ENCODE measurements at regions not wholly inside any gene's neighbourhood (a gene's known extent, or its start where the extent isn't known, plus 50 kb on each side); places are given as distances from the start of the nearest gene placed in this dataset.
A peak's percentile ranks its signal among the peaks of the same experiment; 100 is the strongest.
"Not testable (repeated sequence)": the region's sequence is repeated elsewhere in the genome, so short reads cannot be mapped to it uniquely, and the experiment has no call there.

DNA sequence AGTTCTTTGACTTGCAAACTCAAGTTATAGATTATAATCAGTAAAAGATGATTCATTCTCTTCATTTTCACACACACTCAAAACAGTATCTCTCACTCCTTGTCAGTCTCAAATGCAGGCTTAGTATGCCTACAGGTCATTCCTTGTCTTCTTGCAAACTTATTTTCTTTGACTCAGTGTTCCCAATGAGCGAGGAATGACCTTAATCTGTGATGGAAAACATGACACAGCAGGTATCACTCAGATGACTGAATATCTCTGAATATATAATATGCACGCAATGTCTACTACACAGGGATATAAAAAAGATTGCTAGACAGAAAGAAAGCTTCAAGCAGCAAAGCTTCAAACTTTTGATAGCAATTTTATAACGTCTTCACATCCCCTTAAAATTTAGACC lies 127.8 kb upstream of the RGPD4 start:
- Mint-ChIP-seq H3K27me3 (no peaks in the 10 kb centered on the region), H3K27ac (no peak overlapping the region), H3K36me3 (no peaks in the 10 kb centered on the region), H3K4me1 (no peaks in the 10 kb centered on the region), H3K9me3 (peaks cover 5% of the 10 kb centered on the region), H3K4me3 (no peak overlapping the region)
- ATAC-seq = no peak

DNA sequence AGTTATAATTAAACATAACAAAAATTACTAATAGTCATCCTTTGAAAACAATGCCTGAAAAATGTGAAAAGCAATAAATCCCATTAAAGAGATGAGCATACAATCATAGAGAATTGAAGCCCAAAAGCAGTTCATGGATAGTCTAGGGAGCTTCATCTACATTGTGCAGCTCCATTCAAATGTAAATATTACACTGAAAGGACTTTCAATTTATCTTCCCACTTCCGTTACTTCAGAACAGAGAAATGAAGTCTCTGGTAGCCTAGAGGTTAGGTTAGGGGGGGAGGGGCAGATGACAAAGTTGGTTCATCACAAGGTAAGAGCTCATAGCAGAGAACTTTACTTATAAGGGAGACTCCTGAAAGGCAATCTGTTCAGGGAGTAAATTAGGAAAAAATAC lies 126.6 kb upstream of the RGPD4 start:
- H3K9me3 Mint-ChIP-seq = no peaks in the 10 kb centered on the region
- H3K27me3 Mint-ChIP-seq = no peaks in the 10 kb centered on the region
- H3K27ac Mint-ChIP-seq = no peak overlapping the region
- no peaks in the 10 kb centered on the region for H3K4me1 Mint-ChIP-seq
- H3K4me3 Mint-ChIP-seq = no peak overlapping the region
- no peak for ATAC-seq
- H3K36me3 Mint-ChIP-seq = no peaks in the 10 kb centered on the region

DNA sequence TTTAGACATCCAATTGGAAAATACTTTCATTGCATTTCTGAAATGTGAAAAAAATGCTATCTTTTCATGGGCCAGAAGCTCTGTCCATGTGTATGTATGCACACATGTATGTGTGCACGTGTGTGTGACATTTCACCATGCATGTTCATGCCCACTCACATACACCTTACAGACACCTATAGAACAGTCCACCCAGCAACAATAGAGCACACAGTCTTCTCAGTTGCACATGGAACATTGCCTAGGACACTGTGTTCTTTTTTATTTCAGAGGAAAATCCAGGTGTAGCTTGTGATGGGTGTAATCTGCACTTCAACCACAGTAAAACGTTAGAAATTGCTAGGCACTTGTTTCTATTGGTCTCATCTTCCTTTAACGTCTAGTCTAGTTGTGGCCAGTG lies 114.8 kb upstream of the RGPD4 start:
- Mint-ChIP-seq H3K27ac (no peak overlapping the region), H3K4me1 (peaks cover 7% of the 10 kb centered on the region), H3K36me3 (no peaks in the 10 kb centered on the region), H3K27me3 (no peaks in the 10 kb centered on the region), H3K9me3 (no peaks in the 10 kb centered on the region), H3K4me3 (no peak overlapping the region)
- ATAC-seq = no peak

DNA sequence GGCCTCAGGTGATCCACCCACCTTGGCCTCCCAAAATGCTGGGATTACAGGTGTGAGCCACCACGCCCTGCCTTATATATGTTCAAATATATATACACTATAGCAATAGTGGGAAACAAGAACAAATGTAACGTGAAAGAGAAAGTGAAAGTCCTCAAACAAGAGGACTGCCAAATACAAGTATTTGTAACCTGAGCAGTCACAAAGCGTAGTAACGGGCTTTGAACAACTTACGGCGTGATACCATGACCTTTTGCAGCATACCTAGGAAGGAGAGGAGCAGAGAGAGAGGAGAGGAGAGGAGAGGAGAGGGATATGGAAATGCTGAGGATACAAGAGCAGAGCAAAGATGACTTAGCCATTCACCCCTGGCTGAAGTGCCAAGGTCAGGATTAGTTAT lies 113.8 kb upstream of the RGPD4 start:
- no peaks in the 10 kb centered on the region for H3K36me3 Mint-ChIP-seq
- peaks cover 7% of the 10 kb centered on the region for H3K4me1 Mint-ChIP-seq
- no peaks in the 10 kb centered on the region for H3K9me3 Mint-ChIP-seq
- no peak for ATAC-seq
- no peaks in the 10 kb centered on the region for H3K27me3 Mint-ChIP-seq
- no peak overlapping the region for H3K27ac Mint-ChIP-seq
- H3K4me3 Mint-ChIP-seq = peak overlapping the region; percentile 54

DNA sequence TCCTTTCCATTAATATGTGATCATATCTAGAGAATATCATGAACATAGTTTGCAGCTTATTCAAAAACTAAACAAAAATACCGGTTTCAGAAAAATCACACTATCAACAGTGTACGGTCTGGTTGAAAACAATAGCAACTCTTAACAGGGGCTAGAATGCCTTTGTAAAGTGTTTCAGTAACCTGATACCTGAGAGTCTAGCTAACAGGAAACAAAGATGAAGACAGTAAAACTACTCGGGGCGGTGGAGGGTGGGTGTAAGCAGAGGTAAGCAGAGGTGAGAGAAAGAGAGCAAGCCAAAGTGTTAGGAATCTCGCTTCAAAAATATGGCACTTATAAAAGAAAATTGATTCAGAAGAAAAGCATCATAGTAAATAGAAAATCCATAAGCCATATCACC lies 109.0 kb upstream of the RGPD4 start:
- H3K4me3 Mint-ChIP-seq = no peak overlapping the region
- H3K9me3 Mint-ChIP-seq = no peaks in the 10 kb centered on the region
- ATAC-seq = no peak
- peaks cover 6% of the 10 kb centered on the region for H3K4me1 Mint-ChIP-seq
- no peaks in the 10 kb centered on the region for H3K27me3 Mint-ChIP-seq
- H3K27ac Mint-ChIP-seq = no peak overlapping the region
- no peaks in the 10 kb centered on the region for H3K36me3 Mint-ChIP-seq

DNA sequence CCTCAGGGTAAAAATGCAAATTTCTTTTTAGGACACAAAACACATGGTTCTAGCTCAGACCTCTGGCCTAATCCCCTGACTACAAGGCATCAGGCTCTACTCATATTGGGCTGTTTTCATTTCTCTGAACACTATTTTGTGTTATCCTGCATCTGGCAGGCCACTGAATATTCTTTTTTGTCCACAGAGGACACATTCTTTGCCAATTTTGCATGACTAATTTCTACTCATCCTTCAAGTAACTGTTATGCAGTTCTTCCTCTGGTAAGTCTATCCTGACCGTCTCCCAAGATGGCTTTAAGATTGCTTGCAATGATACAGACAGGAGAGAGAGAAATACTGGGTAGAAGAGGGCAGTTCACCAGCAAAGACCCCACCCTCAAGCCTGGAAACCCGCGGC lies 107.6 kb upstream of the RGPD4 start:
- Mint-ChIP-seq H3K9me3 (peaks cover 2% of the 10 kb centered on the region), H3K27ac (no peak overlapping the region), H3K27me3 (no peaks in the 10 kb centered on the region), H3K4me3 (no peak overlapping the region), H3K4me1 (no peaks in the 10 kb centered on the region), H3K36me3 (no peaks in the 10 kb centered on the region)
- no peak for ATAC-seq

DNA sequence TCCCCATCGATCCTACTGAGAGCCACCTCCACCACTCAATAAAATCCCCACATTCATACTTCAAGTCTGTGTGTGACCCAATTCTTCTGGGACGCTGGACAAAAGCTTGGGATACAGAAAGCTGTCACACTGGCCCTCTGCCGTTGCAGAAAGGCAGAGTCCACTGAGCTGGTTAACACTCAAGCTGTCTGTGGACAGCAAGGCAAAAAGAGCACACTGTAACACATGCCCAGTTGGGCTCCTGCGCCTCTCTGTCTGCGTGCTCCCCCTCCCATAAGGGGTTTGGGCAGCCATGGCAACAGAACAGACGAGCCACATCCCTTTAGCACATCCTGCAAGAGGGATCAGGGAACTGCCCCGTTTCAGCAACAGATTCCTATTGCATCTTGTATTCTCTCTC lies 106.9 kb upstream of the RGPD4 start:
- Mint-ChIP-seq H3K36me3 (no peaks in the 10 kb centered on the region), H3K4me1 (no peaks in the 10 kb centered on the region), H3K27ac (no peak overlapping the region), H3K9me3 (peaks cover 5% of the 10 kb centered on the region), H3K4me3 (no peak overlapping the region), H3K27me3 (no peaks in the 10 kb centered on the region)
- no peak for ATAC-seq

DNA sequence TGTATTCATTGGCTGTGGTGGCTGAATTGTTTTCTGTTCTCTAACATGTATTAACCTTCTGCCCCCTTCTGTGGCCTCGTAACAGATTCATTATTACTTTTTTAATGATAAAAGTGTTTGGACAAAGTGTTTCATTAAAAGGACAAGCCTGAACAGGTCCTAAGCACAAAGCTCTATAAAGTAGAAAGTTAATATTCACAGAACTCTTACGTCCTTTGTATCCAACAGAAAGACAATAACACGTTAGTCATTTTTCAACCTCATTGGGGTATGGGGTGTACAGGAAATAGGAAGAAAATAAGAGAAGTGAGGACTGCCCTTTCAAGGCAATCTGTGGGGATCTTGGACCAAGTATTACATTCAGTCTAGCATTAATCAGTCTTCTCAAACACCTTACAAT lies 105.5 kb upstream of the RGPD4 start:
- H3K9me3 Mint-ChIP-seq = peaks cover 9% of the 10 kb centered on the region
- no peaks in the 10 kb centered on the region for H3K36me3 Mint-ChIP-seq
- H3K27ac Mint-ChIP-seq = no peak overlapping the region
- H3K4me3 Mint-ChIP-seq = no peak overlapping the region
- no peaks in the 10 kb centered on the region for H3K4me1 Mint-ChIP-seq
- no peak for ATAC-seq
- H3K27me3 Mint-ChIP-seq = no peaks in the 10 kb centered on the region

DNA sequence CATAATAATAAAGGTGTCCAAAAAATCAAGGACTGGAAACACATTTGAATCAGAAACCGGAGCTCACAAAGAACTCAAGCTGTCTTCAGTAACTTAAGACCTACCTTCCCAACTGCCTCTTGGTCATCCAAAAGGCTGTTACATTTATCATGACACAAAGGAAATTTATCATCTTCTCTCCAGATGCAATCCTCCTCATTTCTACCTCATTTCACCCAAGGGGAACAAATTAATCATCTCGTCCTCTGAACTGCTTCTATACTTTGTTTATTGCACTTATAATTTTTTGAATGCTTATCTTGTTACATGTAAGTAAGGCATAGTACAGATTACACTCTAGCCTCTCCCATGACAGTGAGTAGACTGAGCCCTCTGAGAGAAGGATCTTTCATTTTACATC lies 105.1 kb upstream of the RGPD4 start:
- peaks cover 12% of the 10 kb centered on the region for H3K9me3 Mint-ChIP-seq
- H3K36me3 Mint-ChIP-seq = no peaks in the 10 kb centered on the region
- H3K4me1 Mint-ChIP-seq = no peaks in the 10 kb centered on the region
- no peak overlapping the region for H3K4me3 Mint-ChIP-seq
- ATAC-seq = no peak
- H3K27me3 Mint-ChIP-seq = no peaks in the 10 kb centered on the region
- no peak overlapping the region for H3K27ac Mint-ChIP-seq

DNA sequence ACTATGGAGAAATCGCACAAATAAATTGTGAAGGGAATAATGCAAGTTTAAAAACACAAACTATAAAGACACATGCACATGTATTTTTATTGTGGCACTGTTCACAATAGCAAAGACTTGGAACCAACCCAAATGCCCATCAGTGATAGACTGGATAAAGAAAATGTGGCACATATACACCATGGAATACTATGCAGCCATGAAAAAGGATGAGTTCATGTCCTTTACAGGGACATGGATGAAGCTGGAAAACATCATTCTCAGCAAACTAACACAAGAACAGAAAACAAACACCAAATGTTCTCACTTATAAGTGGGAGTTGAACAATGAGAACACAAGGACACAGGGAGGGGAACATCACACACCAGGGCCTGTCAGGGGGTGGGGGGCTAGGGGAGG lies 100.9 kb upstream of the RGPD4 start:
- H3K27ac Mint-ChIP-seq, H3K36me3 Mint-ChIP-seq, H3K4me1 Mint-ChIP-seq, H3K27me3 Mint-ChIP-seq, ATAC-seq, H3K4me3 Mint-ChIP-seq: not testable (repeated sequence)
- H3K9me3 Mint-ChIP-seq = peaks cover 12% of the 10 kb centered on the region

DNA sequence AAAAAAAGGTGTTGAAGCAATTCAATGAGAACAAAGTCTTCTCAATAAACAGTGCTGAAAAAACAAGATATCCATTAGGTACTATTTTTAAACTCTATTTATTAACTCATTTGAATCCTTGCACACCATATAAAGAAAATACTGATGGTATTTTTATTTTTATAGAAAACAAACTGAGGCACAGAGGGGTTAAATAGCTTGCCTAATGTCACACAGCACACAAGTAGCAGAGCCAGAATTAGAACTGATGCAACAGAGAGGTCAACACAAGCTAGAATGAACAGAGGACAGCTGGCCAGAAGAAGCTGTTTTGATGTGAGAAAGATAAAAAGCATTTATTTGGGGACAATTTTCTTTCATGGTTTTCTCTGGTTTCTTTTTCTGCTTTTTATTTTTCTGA lies 99.4 kb upstream of the RGPD4 start:
- H3K9me3 Mint-ChIP-seq = peaks cover 12% of the 10 kb centered on the region
- no peak overlapping the region for H3K4me3 Mint-ChIP-seq
- no peaks in the 10 kb centered on the region for H3K36me3 Mint-ChIP-seq
- no peaks in the 10 kb centered on the region for H3K4me1 Mint-ChIP-seq
- no peak for ATAC-seq
- H3K27ac Mint-ChIP-seq = no peak overlapping the region
- no peaks in the 10 kb centered on the region for H3K27me3 Mint-ChIP-seq

DNA sequence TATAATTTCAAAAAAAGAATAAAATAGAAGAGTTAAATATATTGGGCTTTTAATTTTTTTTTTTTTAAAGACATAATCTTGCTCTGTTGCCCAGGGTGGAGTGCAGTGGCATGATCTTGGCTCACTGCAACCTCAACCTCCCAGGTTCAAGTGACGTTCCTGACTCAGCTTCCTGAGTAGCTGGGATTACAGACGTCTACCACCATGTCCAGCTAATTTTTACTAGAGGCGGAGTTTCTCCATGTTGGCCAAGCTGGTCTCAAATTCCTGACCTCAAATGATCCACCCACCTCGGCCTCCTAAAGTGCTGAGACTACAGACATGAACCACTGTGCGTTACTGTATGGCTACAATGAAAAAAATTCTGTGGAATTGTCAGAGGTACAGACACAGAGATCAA lies 98.1 kb upstream of the RGPD4 start:
- Mint-ChIP-seq H3K27ac (no peak overlapping the region), H3K9me3 (peaks cover 10% of the 10 kb centered on the region), H3K27me3 (no peaks in the 10 kb centered on the region), H3K4me3 (no peak overlapping the region), H3K4me1 (no peaks in the 10 kb centered on the region), H3K36me3 (no peaks in the 10 kb centered on the region)
- ATAC-seq = no peak

DNA sequence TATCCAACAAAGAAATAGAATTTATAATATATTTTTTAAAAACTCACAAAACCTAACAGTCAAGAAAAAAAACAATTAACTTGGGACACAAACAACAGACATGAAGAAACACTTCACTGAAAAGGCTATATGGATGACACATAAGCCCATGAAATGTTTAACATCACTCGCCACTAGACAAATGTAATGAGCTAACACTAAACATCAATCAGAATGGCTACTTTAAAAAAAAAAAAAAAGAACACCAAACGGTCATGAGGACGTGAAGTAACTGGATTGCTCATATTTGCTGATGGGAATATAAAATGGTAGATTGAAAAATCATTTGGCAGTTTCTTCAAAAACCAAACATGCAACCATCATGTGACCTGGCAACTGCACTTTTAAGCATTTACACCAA lies 97.3 kb upstream of the RGPD4 start:
- Mint-ChIP-seq H3K27ac (no peak overlapping the region), H3K9me3 (peaks cover 9% of the 10 kb centered on the region), H3K36me3 (no peaks in the 10 kb centered on the region), H3K4me3 (no peak overlapping the region), H3K4me1 (no peaks in the 10 kb centered on the region), H3K27me3 (no peaks in the 10 kb centered on the region)
- no peak for ATAC-seq

DNA sequence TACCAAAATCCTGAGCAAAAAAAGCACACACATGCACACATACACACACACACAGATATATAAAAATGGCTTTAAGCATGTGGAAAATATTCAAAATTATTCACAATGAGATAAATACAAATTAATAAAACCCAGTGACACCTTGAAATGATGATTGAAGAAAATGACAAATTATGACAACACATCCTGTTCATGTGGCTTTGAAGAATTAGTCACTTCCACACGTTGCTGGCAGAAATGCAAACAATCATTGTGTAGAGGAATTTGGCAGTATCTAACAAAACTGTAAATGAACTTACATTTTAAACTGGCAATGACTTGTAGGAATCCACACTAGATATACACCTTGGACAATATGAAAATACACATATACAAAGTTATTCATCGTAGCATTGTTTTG lies 95.8 kb upstream of the RGPD4 start:
- H3K27me3 Mint-ChIP-seq = no peaks in the 10 kb centered on the region
- no peaks in the 10 kb centered on the region for H3K36me3 Mint-ChIP-seq
- no peak overlapping the region for H3K27ac Mint-ChIP-seq
- peaks cover 3% of the 10 kb centered on the region for H3K9me3 Mint-ChIP-seq
- no peaks in the 10 kb centered on the region for H3K4me1 Mint-ChIP-seq
- ATAC-seq = no peak
- H3K4me3 Mint-ChIP-seq = no peak overlapping the region

DNA sequence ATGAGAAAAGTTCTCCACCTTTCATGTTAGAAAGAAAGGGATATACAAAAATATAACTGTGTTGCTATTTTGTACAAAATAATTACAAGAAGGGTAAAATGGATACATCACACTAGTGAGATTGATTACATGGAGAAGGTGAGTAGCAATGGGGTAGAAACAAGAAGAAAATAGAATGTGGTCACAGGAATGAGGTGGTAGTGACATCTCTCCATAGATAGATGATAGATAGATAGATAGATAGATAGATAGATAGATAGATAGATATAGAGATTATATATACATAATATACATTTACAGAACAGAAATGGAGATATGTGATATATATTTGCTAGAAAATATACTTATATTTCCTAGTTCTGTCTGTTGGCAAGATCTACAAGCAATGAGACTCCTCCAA lies 95.3 kb upstream of the RGPD4 start:
- no peak for ATAC-seq
- no peaks in the 10 kb centered on the region for H3K36me3 Mint-ChIP-seq
- H3K27ac Mint-ChIP-seq = no peak overlapping the region
- H3K4me3 Mint-ChIP-seq = no peak overlapping the region
- H3K9me3 Mint-ChIP-seq = peaks cover under 1% of the 10 kb centered on the region
- H3K4me1 Mint-ChIP-seq = no peaks in the 10 kb centered on the region
- no peaks in the 10 kb centered on the region for H3K27me3 Mint-ChIP-seq

DNA sequence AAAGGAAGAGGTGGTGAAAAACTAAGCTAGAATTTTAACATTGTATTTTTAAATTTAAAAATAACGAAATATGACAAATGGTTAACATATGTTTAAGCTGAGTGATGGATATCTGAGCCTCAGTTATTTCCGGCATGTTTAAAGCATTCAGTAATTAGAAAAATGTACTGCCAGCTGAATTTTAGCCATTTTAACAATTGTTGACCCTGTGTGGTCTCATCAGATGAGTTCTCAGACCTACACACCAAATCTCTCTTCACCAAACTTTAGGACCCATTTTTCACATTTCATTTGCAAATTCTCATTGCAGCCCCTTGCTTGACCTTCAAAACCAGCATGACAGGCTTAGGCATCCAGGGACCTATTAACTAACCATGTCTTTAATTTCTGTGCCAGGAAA lies 91.5 kb upstream of the RGPD4 start:
- H3K4me1 Mint-ChIP-seq = no peaks in the 10 kb centered on the region
- H3K4me3 Mint-ChIP-seq = no peak overlapping the region
- ATAC-seq = no peak
- no peaks in the 10 kb centered on the region for H3K27me3 Mint-ChIP-seq
- H3K36me3 Mint-ChIP-seq = no peaks in the 10 kb centered on the region
- no peak overlapping the region for H3K27ac Mint-ChIP-seq
- peaks cover 3% of the 10 kb centered on the region for H3K9me3 Mint-ChIP-seq

DNA sequence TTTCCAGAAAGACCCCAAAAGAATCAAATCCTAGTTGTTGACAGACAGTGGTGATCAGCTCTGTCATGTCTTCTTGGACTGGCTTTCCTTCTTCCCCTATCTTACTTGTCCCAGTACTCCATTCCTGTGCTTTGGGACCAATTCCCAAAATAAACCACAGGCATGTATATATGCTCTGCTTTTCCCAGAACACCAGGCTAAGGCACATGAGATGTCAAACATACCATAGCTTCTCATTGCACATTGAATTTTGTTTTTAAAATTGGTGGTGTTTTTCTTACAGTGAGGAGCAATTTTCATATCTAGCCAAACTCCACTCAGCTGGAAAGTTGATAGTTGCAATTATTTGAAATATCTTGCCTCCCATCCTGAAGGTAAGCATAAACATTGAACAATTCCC lies 88.9 kb upstream of the RGPD4 start:
- Mint-ChIP-seq H3K27ac (no peak overlapping the region), H3K4me3 (no peak overlapping the region), H3K9me3 (peaks cover 3% of the 10 kb centered on the region), H3K36me3 (no peaks in the 10 kb centered on the region), H3K4me1 (no peaks in the 10 kb centered on the region), H3K27me3 (no peaks in the 10 kb centered on the region)
- no peak for ATAC-seq

Data from stimulated activated memory B cell treated with anti-CD40 and anti-IgM and Interleukin-4, amounts not matched to agents 10 μg/mL and 1 μg/mL and 100 μg/mL, for 72 hours (primary cell).